HEK293 (cell line): ENCODE measurements at regions not wholly inside any gene's neighbourhood (a gene's known extent, or its start where the extent isn't known, plus 50 kb on each side); places are given as distances from the start of the nearest gene placed in this dataset.

ENCODE experiments used
- CTCF ChIA-PET: fragments of 350-600 bp; formaldehyde crosslinking; extraction: SDS; loops from one replicate; lab custom pipeline; 2021; ENCODE audit warnings: antibody characterized with exemption; lab: Yijun Ruan, JAX
- POLR2A ChIA-PET: fragments of 300-600 bp; formaldehyde crosslinking; extraction: SDS; loops from one replicate; lab custom pipeline; 2020; ENCODE audit warnings: antibody characterized with exemption, inconsistent platforms; lab: Yijun Ruan, JAX
- H3K27ac ChIP-seq: fragments of 200-500 bp; sonication (Bioruptor generic); 2 replicates; pipeline ENCODE4 v1.5.1; 2014; ENCODE audit warnings: low read depth, low read length, control low read depth, inconsistent platforms; ENCODE audit errors: extremely low read depth
- H3K36me3 ChIP-seq, 2 experiments: fragments of 200-500 bp in 1 of 2; sonication (Bioruptor generic) in 1 of 2; 1 replicate in 1 of 2; 2 replicates in 1 of 2; pipeline ENCODE4 v1.5.1; 2014 to 2017; ENCODE audit warnings: inconsistent platforms in 2 of 2, low read length in 2 of 2; ENCODE audit not compliant: control insufficient read depth in 2 of 2, insufficient read depth in 1 of 2
- H3K4me1 ChIP-seq: fragments of 200-500 bp; sonication (Bioruptor generic); 2 replicates; pipeline ENCODE4 v1.5.1; 2014; ENCODE audit warnings: mild to moderate bottlenecking, low read length, inconsistent platforms; ENCODE audit not compliant: control insufficient read depth, insufficient read depth
- H3K4me3 ChIP-seq: 2 replicates; pipeline ENCODE4 v1.5.1; 2011; ENCODE audit warnings: low read depth, mild to moderate bottlenecking, control low read depth, low read length, moderate library complexity
- H3K9me3 ChIP-seq: fragments of 200-500 bp; sonication (Bioruptor generic); 2 replicates; pipeline ENCODE4 v1.5.1; 2014; ENCODE audit warnings: low read depth, low read length, inconsistent platforms; ENCODE audit not compliant: control insufficient read depth, insufficient read depth
- GLIS1 ChIP-seq: fragments of 450-650 bp; formaldehyde crosslinking; IDR thresholded peaks from 2 replicates; pipeline ENCODE4 v1.5.1; 2016; ENCODE audit warnings: missing biosample characterization, missing genetic modification characterization
- OSR2 ChIP-seq: fragments of 450-650 bp; formaldehyde crosslinking; IDR thresholded peaks from 2 replicates; pipeline ENCODE4 v1.5.1; 2016; ENCODE audit warnings: missing biosample characterization, missing genetic modification characterization
- ZBTB11 ChIP-seq: fragments of 450-650 bp; formaldehyde crosslinking; conservative IDR thresholded peaks from 2 replicates; pipeline ENCODE4 v1.5.1; 2016; ENCODE audit warnings: low read depth, missing biosample characterization, missing genetic modification characterization
- ZBTB44 ChIP-seq: fragments of 450-650 bp; IDR thresholded peaks from 2 replicates; pipeline ENCODE4 v1.5.1; 2018; ENCODE audit warnings: missing biosample characterization, mild to moderate bottlenecking, missing genetic modification characterization
- ZBTB8A ChIP-seq: fragments of 450-650 bp; formaldehyde crosslinking; IDR thresholded peaks from 2 replicates; pipeline ENCODE4 v1.5.1; 2016; ENCODE audit warnings: missing biosample characterization, missing genetic modification characterization
- ZIC2 ChIP-seq: fragments of 450-650 bp; formaldehyde crosslinking; IDR thresholded peaks from 2 replicates; pipeline ENCODE4 v1.5.1; 2016; ENCODE audit warnings: missing biosample characterization, missing genetic modification characterization
- ZNF138 ChIP-seq: fragments of 450-650 bp; formaldehyde crosslinking; IDR thresholded peaks from 2 replicates; pipeline ENCODE4 v1.5.1; 2016; ENCODE audit warnings: missing biosample characterization, missing genetic modification characterization, borderline replicate concordance
- ZNF335 ChIP-seq: fragments of 450-650 bp; formaldehyde crosslinking; conservative IDR thresholded peaks from 2 replicates; pipeline ENCODE4 v1.5.1; 2016; ENCODE audit warnings: missing biosample characterization, missing genetic modification characterization
- ZNF394 ChIP-seq: fragments of 450-650 bp; formaldehyde crosslinking; IDR thresholded peaks from 2 replicates; pipeline ENCODE4 v1.5.1; 2016; ENCODE audit warnings: missing biosample characterization, missing genetic modification characterization, mild to moderate bottlenecking, moderate library complexity, borderline replicate concordance
- ZNF544 ChIP-seq: fragments of 450-650 bp; formaldehyde crosslinking; IDR thresholded peaks from 2 replicates; pipeline ENCODE4 v1.5.0; 2017; ENCODE audit warnings: missing biosample characterization, missing genetic modification characterization
- ZNF600 ChIP-seq: fragments of 450-650 bp; formaldehyde crosslinking; IDR thresholded peaks from 2 replicates; pipeline ENCODE4 v1.5.1; 2016; ENCODE audit warnings: missing biosample characterization, missing genetic modification characterization
- ZNF610 ChIP-seq: fragments of 450-650 bp; formaldehyde crosslinking; IDR thresholded peaks from 2 replicates; pipeline ENCODE4 v1.5.1; 2016; ENCODE audit warnings: missing biosample characterization, missing genetic modification characterization, borderline replicate concordance
- ZNF623 ChIP-seq: fragments of 450-650 bp; formaldehyde crosslinking; IDR thresholded peaks from 2 replicates; pipeline ENCODE4 v1.5.1; 2016; ENCODE audit warnings: missing biosample characterization, missing genetic modification characterization
- ZNF629 ChIP-seq: fragments of 450-650 bp; formaldehyde crosslinking; IDR thresholded peaks from 2 replicates; pipeline ENCODE4 v1.5.1; 2017; ENCODE audit warnings: missing biosample characterization, missing genetic modification characterization
- ZNF664 ChIP-seq: fragments of 450-650 bp; formaldehyde crosslinking; IDR thresholded peaks from 2 replicates; pipeline ENCODE4 v1.5.1; 2016; ENCODE audit warnings: missing biosample characterization, missing genetic modification characterization
- ZNF677 ChIP-seq: fragments of 450-650 bp; IDR thresholded peaks from 2 replicates; pipeline ENCODE4 v1.5.0; 2018; ENCODE audit warnings: missing biosample characterization, mild to moderate bottlenecking, missing genetic modification characterization, moderate library complexity
- ZNF76 ChIP-seq: fragments of 450-650 bp; formaldehyde crosslinking; IDR thresholded peaks from 2 replicates; pipeline ENCODE4; 2016; ENCODE audit warnings: low read depth, missing biosample characterization, missing genetic modification characterization, borderline replicate concordance
- ZNF777 ChIP-seq: fragments of 450-650 bp; formaldehyde crosslinking; IDR thresholded peaks from 2 replicates; pipeline ENCODE4 v1.5.1; 2017; ENCODE audit warnings: missing biosample characterization, missing genetic modification characterization, borderline replicate concordance
- TF ChIP-seq, protein P1 (sequence below): fragments of 450-650 bp; formaldehyde crosslinking; conservative IDR thresholded peaks from 2 replicates; pipeline ENCODE4 v1.5.1; 2016; ENCODE audit warnings: low read depth, missing biosample characterization, missing genetic modification characterization
- TF ChIP-seq, protein P2 (sequence below): fragments of 450-650 bp; formaldehyde crosslinking; IDR thresholded peaks from 2 replicates; pipeline ENCODE4 v1.5.1; 2016; ENCODE audit warnings: missing biosample characterization, missing genetic modification characterization, borderline replicate concordance
- TF ChIP-seq, protein P3 (sequence below): sonication (generic); formaldehyde crosslinking; IDR thresholded peaks from 2 replicates; pipeline ENCODE4 v1.8.1; 2022; ENCODE audit warnings: mild to moderate bottlenecking, moderate library complexity, missing genetic modification reagents
- TF ChIP-seq, protein P4 (sequence below): fragments of 450-650 bp; formaldehyde crosslinking; IDR thresholded peaks from 2 replicates; pipeline ENCODE4 v1.5.1; 2016; ENCODE audit warnings: missing biosample characterization, missing genetic modification characterization

DNA sequence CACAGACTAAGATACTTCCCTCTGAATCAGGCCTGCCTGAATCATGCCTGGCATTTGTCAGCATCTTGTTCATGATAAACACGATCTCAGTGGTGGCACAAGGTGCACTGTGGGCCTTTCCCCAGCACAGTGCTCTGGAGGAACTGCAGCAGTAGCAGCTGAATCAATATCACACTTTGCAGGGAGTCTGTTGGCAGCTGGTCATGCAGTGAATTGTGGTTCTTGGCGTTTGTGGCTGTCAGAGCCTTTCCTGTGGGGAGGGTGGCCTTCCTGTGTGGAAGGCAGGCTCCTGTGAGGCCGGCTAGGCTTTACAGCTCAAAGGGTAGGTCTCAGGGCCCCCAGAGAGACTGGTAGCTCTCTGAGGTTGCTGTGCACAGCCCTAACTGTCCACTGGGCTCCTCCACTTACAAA, 54.4 kb upstream of the TLE3 start:
- Histone ChIP-seq H3K27ac (peak overlapping the region; percentile 33; the same call in 1 of the 2 replicates), H3K36me3 (no peaks in the 10 kb centered on the region), H3K4me3 (no peak overlapping the region), H3K4me1 (peaks cover 42% of the 10 kb centered on the region)
- POLR2A ChIA-PET, result interaction anchor here (4.1 kb wide), 1 partner anchor 54 kb away, joined by 36 read pairs; the partner anchor contains the start of gene TLE3
- TF ChIP-seq OSR2, result peak; percentile 85
- no peak for TF ChIP-seq ZNF623 (tag by site-specific recombination)
- TF ChIP-seq ZNF76, result no peak
- TF ChIP-seq ZNF629 (tag by site-specific recombination), result no peak
- no peak for TF ChIP-seq ZNF777 (tag by site-specific recombination)
- peak; percentile 78 for TF ChIP-seq ZBTB44 (tag by site-specific recombination)
- TF ChIP-seq, protein P1, sequence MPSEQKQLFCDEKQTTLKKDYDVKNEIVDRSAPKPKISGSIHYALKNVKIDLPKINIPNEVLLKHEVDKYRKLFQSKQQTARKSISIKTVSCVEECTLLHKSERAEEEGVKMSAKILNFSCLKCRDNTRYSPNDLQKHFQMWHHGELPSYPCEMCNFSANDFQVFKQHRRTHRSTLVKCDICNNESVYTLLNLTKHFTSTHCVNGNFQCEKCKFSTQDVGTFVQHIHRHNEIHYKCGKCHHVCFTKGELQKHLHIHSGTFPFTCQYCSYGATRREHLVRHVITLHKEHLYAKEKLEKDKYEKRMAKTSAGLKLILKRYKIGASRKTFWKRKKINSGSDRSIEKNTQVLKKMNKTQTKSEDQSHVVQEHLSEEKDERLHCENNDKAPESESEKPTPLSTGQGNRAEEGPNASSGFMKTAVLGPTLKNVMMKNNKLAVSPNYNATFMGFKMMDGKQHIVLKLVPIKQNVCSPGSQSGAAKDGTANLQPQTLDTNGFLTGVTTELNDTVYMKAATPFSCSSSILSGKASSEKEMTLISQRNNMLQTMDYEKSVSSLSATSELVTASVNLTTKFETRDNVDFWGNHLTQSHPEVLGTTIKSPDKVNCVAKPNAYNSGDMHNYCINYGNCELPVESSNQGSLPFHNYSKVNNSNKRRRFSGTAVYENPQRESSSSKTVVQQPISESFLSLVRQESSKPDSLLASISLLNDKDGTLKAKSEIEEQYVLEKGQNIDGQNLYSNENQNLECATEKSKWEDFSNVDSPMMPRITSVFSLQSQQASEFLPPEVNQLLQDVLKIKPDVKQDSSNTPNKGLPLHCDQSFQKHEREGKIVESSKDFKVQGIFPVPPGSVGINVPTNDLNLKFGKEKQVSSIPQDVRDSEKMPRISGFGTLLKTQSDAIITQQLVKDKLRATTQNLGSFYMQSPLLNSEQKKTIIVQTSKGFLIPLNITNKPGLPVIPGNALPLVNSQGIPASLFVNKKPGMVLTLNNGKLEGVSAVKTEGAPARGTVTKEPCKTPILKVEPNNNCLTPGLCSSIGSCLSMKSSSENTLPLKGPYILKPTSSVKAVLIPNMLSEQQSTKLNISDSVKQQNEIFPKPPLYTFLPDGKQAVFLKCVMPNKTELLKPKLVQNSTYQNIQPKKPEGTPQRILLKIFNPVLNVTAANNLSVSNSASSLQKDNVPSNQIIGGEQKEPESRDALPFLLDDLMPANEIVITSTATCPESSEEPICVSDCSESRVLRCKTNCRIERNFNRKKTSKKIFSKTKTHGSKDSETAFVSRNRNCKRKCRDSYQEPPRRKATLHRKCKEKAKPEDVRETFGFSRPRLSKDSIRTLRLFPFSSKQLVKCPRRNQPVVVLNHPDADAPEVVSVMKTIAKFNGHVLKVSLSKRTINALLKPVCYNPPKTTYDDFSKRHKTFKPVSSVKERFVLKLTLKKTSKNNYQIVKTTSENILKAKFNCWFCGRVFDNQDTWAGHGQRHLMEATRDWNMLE (tag by site-specific recombination), result no peak
- 0 out of 2 replicates have a peak, but pooled peaks have one; percentile 20 for TF ChIP-seq ZBTB8A (tag by site-specific recombination)
- TF ChIP-seq ZNF677 (tag by site-specific recombination), result no peak
- TF ChIP-seq ZIC2 (tag by site-specific recombination), result peak; percentile 98
- TF ChIP-seq, protein P2, sequence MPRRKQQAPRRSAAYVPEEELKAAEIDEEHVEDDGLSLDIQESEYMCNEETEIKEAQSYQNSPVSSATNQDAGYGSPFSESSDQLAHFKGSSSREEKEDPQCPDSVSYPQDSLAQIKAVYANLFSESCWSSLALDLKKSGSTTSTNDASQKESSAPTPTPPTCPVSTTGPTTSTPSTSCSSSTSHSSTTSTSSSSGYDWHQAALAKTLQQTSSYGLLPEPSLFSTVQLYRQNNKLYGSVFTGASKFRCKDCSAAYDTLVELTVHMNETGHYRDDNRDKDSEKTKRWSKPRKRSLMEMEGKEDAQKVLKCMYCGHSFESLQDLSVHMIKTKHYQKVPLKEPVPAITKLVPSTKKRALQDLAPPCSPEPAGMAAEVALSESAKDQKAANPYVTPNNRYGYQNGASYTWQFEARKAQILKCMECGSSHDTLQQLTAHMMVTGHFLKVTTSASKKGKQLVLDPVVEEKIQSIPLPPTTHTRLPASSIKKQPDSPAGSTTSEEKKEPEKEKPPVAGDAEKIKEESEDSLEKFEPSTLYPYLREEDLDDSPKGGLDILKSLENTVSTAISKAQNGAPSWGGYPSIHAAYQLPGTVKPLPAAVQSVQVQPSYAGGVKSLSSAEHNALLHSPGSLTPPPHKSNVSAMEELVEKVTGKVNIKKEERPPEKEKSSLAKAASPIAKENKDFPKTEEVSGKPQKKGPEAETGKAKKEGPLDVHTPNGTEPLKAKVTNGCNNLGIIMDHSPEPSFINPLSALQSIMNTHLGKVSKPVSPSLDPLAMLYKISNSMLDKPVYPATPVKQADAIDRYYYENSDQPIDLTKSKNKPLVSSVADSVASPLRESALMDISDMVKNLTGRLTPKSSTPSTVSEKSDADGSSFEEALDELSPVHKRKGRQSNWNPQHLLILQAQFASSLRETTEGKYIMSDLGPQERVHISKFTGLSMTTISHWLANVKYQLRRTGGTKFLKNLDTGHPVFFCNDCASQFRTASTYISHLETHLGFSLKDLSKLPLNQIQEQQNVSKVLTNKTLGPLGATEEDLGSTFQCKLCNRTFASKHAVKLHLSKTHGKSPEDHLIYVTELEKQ (tag by site-specific recombination), result no peak
- TF ChIP-seq ZNF394 (tag by site-specific recombination), result no peak
- no peak for TF ChIP-seq ZNF544 (tag by site-specific recombination)
- TF ChIP-seq ZBTB11 (tag by site-specific recombination), result no peak
- no peak for TF ChIP-seq ZNF610
- TF ChIP-seq, protein P3, sequence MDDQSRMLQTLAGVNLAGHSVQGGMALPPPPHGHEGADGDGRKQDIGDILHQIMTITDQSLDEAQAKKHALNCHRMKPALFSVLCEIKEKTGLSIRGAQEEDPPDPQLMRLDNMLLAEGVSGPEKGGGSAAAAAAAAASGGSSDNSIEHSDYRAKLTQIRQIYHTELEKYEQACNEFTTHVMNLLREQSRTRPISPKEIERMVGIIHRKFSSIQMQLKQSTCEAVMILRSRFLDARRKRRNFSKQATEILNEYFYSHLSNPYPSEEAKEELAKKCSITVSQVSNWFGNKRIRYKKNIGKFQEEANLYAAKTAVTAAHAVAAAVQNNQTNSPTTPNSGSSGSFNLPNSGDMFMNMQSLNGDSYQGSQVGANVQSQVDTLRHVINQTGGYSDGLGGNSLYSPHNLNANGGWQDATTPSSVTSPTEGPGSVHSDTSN (CRISPR knock-in tag), result no peak
- TF ChIP-seq ZNF335 (tag by site-specific recombination), result peak; percentile 41; the same call in 1 of the 2 replicates
- TF ChIP-seq ZNF600 (tag by site-specific recombination), result peak; percentile 17; the same call in 1 of the 2 replicates
- no peak for TF ChIP-seq ZNF138 (tag by site-specific recombination)
- TF ChIP-seq, protein P4, sequence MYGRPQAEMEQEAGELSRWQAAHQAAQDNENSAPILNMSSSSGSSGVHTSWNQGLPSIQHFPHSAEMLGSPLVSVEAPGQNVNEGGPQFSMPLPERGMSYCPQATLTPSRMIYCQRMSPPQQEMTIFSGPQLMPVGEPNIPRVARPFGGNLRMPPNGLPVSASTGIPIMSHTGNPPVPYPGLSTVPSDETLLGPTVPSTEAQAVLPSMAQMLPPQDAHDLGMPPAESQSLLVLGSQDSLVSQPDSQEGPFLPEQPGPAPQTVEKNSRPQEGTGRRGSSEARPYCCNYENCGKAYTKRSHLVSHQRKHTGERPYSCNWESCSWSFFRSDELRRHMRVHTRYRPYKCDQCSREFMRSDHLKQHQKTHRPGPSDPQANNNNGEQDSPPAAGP, result no peak
- TF ChIP-seq GLIS1 (tag by site-specific recombination), result peak; percentile 85
- no peak for TF ChIP-seq ZNF664 (tag by site-specific recombination)
- TF ChIP-seq, all 188 proteins: peak for 7
- H3K9me3 ChIP-seq, result no peaks in the 10 kb centered on the region
- CTCF ChIA-PET, result interaction anchor here (0.5 to 2.3 kb wide), 6 partner anchors 7 to 404 kb away, joined by 3 to 9 read pairs (median 4); no protein-coding TSS in a partner anchor
